SK-N-SH (cell line): ENCODE measurements at regions not wholly inside any gene's neighbourhood (a gene's known extent, or its start where the extent isn't known, plus 50 kb on each side); places are given as distances from the start of the nearest gene placed in this dataset.

Experiments used
- CTCF ChIA-PET: fragments of 300-600, 350-600 bp; formaldehyde crosslinking; extraction: SDS; loops from one replicate; lab custom pipeline; 2021; lab: Yijun Ruan, JAX
- POLR2A ChIA-PET: fragments of 350-600 bp; sonication (Branson Sonifier 250); formaldehyde crosslinking; extraction: SDS; loops from one replicate; lab custom pipeline; 2020; ENCODE audit warnings: antibody characterized with exemption, inconsistent platforms; lab: Yijun Ruan, JAX
- DNase-seq: peaks from one replicate; pipeline ENCODE4 v3.0.0; 2012
- H2AFZ ChIP-seq: fragments of 200-600 bp; sonication (generic); 2 replicates; pipeline ENCODE4 v1.8.1; 2016; ENCODE audit warnings: antibody characterized with exemption, mild to moderate bottlenecking, low read depth
- H3F3A ChIP-seq: fragments of 200-600 bp; sonication (generic); replicated peaks from 2 replicates; pipeline ENCODE3; 2016; ENCODE audit warnings: antibody characterized with exemption, mild to moderate bottlenecking; ENCODE audit not compliant: insufficient read depth
- H3K27ac ChIP-seq, 2 experiments: fragments of 200-500 bp in 1 of 2; fragments of 200-600 bp in 1 of 2; sonication (Bioruptor generic) in 1 of 2; sonication (generic), shearing (Covaris generic) in 1 of 2; 2 replicates each; pipeline versions ENCODE4 v1.5.1 to v1.6.1; 2014 to 2016; ENCODE audit warnings: low read depth in 2 of 2, inconsistent platforms in 1 of 2, low read length in 1 of 2, mild to moderate bottlenecking in 1 of 2, mixed read lengths in 1 of 2
- H3K27me3 ChIP-seq: fragments of 200-600 bp; sonication (generic), shearing (Covaris generic); 2 replicates; pipeline ENCODE4 v1.6.1; 2016; ENCODE audit warnings: mixed run types; ENCODE audit not compliant: insufficient read depth
- H3K36me3 ChIP-seq, 2 experiments: fragments of 200-500 bp in 1 of 2; fragments of 200-600 bp in 1 of 2; sonication (Bioruptor generic) in 1 of 2; sonication (generic) in 1 of 2; replicated peaks in 1 of 2; 2 replicates each; pipeline versions ENCODE3 to v1.5.1; 2014 to 2016; ENCODE audit warnings: low read length in 1 of 2, mild to moderate bottlenecking in 1 of 2; ENCODE audit not compliant: insufficient read depth in 2 of 2, control insufficient read depth in 1 of 2
- H3K4me1 ChIP-seq, 2 experiments: fragments of 200-500 bp in 1 of 2; fragments of 200-600 bp in 1 of 2; sonication (Bioruptor generic) in 1 of 2; sonication (generic), shearing (Covaris generic) in 1 of 2; 2 replicates each; pipeline versions ENCODE4 v1.5.1 to v1.6.1; 2014 to 2016; ENCODE audit warnings: low read depth in 1 of 2, low read length in 1 of 2, mixed run types in 1 of 2; ENCODE audit not compliant: insufficient read depth in 2 of 2, control insufficient read depth in 1 of 2
- H3K4me2 ChIP-seq: fragments of 200-600 bp; sonication (generic), shearing (Covaris generic); 2 replicates; pipeline ENCODE4 v1.6.1; 2017; ENCODE audit warnings: mixed run types
- H3K4me3 ChIP-seq, 2 experiments: fragments of 200-500 bp in 1 of 2; fragments of 200-600 bp in 1 of 2; sonication (Bioruptor generic) in 1 of 2; sonication (generic), shearing (Covaris generic) in 1 of 2; 2 replicates each; pipeline versions ENCODE4 v1.5.1 to v1.8.1; 2014 to 2016; ENCODE audit warnings: low read depth in 2 of 2, inconsistent platforms in 1 of 2, low read length in 1 of 2, mild to moderate bottlenecking in 1 of 2, mixed read lengths in 1 of 2, moderate library complexity in 1 of 2
- H3K79me2 ChIP-seq: fragments of 200-600 bp; sonication (generic); 2 replicates; pipeline ENCODE4 v1.8.1; 2017; ENCODE audit warnings: mild to moderate bottlenecking; ENCODE audit not compliant: insufficient read depth
- H3K9ac ChIP-seq: fragments of 200-600 bp; sonication (generic); 2 replicates; pipeline ENCODE4 v1.6.1; 2017; ENCODE audit warnings: mixed run types
- H3K9me2 ChIP-seq: fragments of 200-600 bp; sonication (generic); 2 replicates; pipeline ENCODE4 v1.6.1; 2017; ENCODE audit warnings: mixed run types
- H3K9me3 ChIP-seq: fragments of 200-600 bp; sonication (generic); 2 replicates; pipeline ENCODE4 v1.6.1; 2017; ENCODE audit warnings: mixed run types, mild to moderate bottlenecking, moderate library complexity
- H4K20me1 ChIP-seq: fragments of 200-600 bp; sonication (generic); 2 replicates; pipeline ENCODE4 v1.6.1; 2017; ENCODE audit warnings: mild to moderate bottlenecking, mixed run types; ENCODE audit not compliant: insufficient read depth
- CHD2 ChIP-seq: fragments of 150-350 bp; IDR thresholded peaks from 2 replicates; pipeline ENCODE4 v1.6.1; 2018; ENCODE audit warnings: low read length; ENCODE audit not compliant: partially characterized antibody
- ELF1 ChIP-seq: IDR thresholded peaks from 2 replicates; pipeline ENCODE4 v1.4.0; 2012
- EZH2phosphoT487 ChIP-seq: fragments of 200-600 bp; sonication (generic); IDR thresholded peaks from 2 replicates; pipeline ENCODE4 v1.6.1; 2017; ENCODE audit warnings: low read depth, mixed run types, mild to moderate bottlenecking, antibody characterized with exemption, moderate library complexity, borderline replicate concordance
- FOSL2 ChIP-seq: IDR thresholded peaks from 2 replicates; pipeline ENCODE4 v1.4.0; 2012; ENCODE audit warnings: low read depth, mild to moderate bottlenecking, moderate library complexity, borderline replicate concordance
- FOXJ3 ChIP-seq: sonication (generic); formaldehyde crosslinking; IDR thresholded peaks from 2 replicates; pipeline ENCODE4 v1.5.1; 2020; ENCODE audit warnings: mild to moderate bottlenecking, missing genetic modification reagents
- JUND ChIP-seq: IDR thresholded peaks from 2 replicates; pipeline ENCODE4 v1.4.0; 2012
- MXI1 ChIP-seq: IDR thresholded peaks from 2 replicates; pipeline ENCODE4 v1.6.1; 2012; ENCODE audit warnings: mild to moderate bottlenecking, low read depth, low read length, improper control_type of control experiment
- POLR2AphosphoS5 ChIP-seq: IDR thresholded peaks from 2 replicates; pipeline ENCODE4 v1.6.1; 2012; ENCODE audit warnings: low read depth, low read length
- RAD21 ChIP-seq: IDR thresholded peaks from 2 replicates; pipeline ENCODE4 v1.6.1; 2012; ENCODE audit warnings: mild to moderate bottlenecking, low read length
- RFX5 ChIP-seq: IDR thresholded peaks from 2 replicates; pipeline ENCODE4 v1.6.1; 2012; ENCODE audit warnings: mild to moderate bottlenecking, improper control_type of control experiment, low read length
- TCF12 ChIP-seq: IDR thresholded peaks from 2 replicates; pipeline ENCODE4 v1.4.0; 2012
- YY1 ChIP-seq: IDR thresholded peaks from 2 replicates; pipeline ENCODE4 v1.4.0; 2012; ENCODE audit warnings: low read depth, mild to moderate bottlenecking
- WGBS: methylation state at CpG from one replicate; pipeline ENCODE4 v1.1.6; 2017; ENCODE audit warnings: low lambda C conversion rate; 5-methylcytosine and 5-hydroxymethylcytosine counted together
- TF ChIP-seq, protein P1 (sequence below): IDR thresholded peaks from 2 replicates; pipeline ENCODE4 v1.4.0; 2012; ENCODE audit warnings: low read depth
- TF ChIP-seq, protein P2 (sequence below): fragments of 200-600 bp; sonication (generic); IDR thresholded peaks from 2 replicates; pipeline ENCODE4 v1.6.1; 2017; ENCODE audit warnings: antibody characterized with exemption, mild to moderate bottlenecking, moderate library complexity

DNA sequence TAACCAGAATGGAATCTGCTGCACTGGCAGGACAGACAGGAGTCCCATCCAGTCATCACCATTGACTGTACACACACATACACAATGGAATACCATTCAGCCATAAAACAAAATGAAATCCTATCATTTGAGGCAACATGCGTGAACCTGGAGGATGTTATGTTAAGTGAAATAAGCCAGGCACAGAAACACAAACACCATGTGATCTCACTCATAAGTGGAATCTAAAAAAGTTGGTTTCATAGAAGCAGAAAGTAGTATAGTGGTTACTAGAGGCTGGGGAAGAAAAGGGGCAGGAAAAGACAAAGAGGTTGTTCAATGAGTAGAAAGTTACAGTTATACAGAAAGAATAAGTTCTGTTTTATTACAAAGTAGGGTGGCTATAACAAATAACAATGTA, 884.0 kb upstream of the ACO1 start:
- ChIA-PET POLR2A (no interaction called here), CTCF (no interaction called here)
- no peaks in the 10 kb centered on the region for H4K20me1 ChIP-seq
- H3K27me3 ChIP-seq = no peaks in the 10 kb centered on the region
- H3F3A ChIP-seq = no peaks in the 10 kb centered on the region
- no peaks in the 10 kb centered on the region for H3K36me3 ChIP-seq
- no peak overlapping the region for H3K9ac ChIP-seq
- no peak overlapping the region for H3K4me3 ChIP-seq
- no peak for TF ChIP-seq FOXJ3
- TF ChIP-seq FOSL2 = no peak
- no peak for TF ChIP-seq ELF1
- DNase-seq = no peak
- H3K4me2 ChIP-seq = no peak overlapping the region
- no peak overlapping the region for H3K27ac ChIP-seq
- no peaks in the 10 kb centered on the region for H3K9me2 ChIP-seq
- no peaks in the 10 kb centered on the region for H3K9me3 ChIP-seq
- H3K79me2 ChIP-seq = no peaks in the 10 kb centered on the region
- no peaks in the 10 kb centered on the region; a peak in 1 of 4 replicates for H3K4me1 ChIP-seq
- H2AFZ ChIP-seq = no peak overlapping the region
- 74% methylated on average over 1 of the region's 1 CpG for WGBS

DNA sequence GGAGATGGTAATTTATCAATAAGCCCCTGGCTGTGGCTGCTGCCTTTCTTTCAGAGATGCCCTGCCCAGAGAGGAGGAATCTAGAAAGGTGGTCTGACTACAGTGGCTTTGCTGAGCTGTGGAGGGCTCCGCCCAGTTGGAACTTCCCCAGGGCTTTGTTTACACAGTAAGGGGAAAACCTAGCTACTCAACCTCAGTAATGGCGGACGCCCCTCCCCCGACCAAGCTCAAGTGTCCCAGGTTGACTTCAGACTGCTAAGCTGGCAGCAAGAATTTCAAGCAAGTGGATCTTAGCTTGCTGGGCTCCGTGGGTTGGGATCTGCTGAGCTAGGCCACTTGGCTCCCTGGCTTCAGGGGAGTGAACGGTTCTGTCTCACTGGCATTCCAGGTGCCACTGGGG, 865.4 kb upstream of the ACO1 start:
- Histone ChIP-seq H3K9me3 (no peaks in the 10 kb centered on the region), H4K20me1 (no peaks in the 10 kb centered on the region), H3K27ac (no peak overlapping the region), H3K79me2 (no peaks in the 10 kb centered on the region), H2AFZ (no peak overlapping the region), H3K9me2 (no peaks in the 10 kb centered on the region), H3F3A (no peaks in the 10 kb centered on the region), H3K36me3 (no peaks in the 10 kb centered on the region), H3K9ac (no peak overlapping the region), H3K27me3 (no peaks in the 10 kb centered on the region), H3K4me2 (no peak overlapping the region), H3K4me1 (no peaks in the 10 kb centered on the region), H3K4me3 (no peak overlapping the region)
- ChIA-PET POLR2A (no interaction called here), CTCF (no interaction called here)
- TF ChIP-seq FOSL2 = no peak
- no peak for TF ChIP-seq TCF12
- no peak for TF ChIP-seq RAD21
- no peak for TF ChIP-seq RFX5
- no peak for TF ChIP-seq YY1
- TF ChIP-seq EZH2phosphoT487 = no peak
- no peak for TF ChIP-seq POLR2AphosphoS5
- TF ChIP-seq MXI1 = no peak
- TF ChIP-seq, protein P1, sequence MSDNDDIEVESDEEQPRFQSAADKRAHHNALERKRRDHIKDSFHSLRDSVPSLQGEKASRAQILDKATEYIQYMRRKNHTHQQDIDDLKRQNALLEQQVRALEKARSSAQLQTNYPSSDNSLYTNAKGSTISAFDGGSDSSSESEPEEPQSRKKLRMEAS = no peak
- TF ChIP-seq, protein P2, sequence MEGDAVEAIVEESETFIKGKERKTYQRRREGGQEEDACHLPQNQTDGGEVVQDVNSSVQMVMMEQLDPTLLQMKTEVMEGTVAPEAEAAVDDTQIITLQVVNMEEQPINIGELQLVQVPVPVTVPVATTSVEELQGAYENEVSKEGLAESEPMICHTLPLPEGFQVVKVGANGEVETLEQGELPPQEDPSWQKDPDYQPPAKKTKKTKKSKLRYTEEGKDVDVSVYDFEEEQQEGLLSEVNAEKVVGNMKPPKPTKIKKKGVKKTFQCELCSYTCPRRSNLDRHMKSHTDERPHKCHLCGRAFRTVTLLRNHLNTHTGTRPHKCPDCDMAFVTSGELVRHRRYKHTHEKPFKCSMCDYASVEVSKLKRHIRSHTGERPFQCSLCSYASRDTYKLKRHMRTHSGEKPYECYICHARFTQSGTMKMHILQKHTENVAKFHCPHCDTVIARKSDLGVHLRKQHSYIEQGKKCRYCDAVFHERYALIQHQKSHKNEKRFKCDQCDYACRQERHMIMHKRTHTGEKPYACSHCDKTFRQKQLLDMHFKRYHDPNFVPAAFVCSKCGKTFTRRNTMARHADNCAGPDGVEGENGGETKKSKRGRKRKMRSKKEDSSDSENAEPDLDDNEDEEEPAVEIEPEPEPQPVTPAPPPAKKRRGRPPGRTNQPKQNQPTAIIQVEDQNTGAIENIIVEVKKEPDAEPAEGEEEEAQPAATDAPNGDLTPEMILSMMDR = no peak
- TF ChIP-seq CHD2 = no peak
- TF ChIP-seq JUND = no peak
- no peak for TF ChIP-seq ELF1
- WGBS = 0% methylated on average over 3 of the region's 6 CpGs
- no peak for DNase-seq
